ENCODE measurements at regions not wholly inside any gene's neighbourhood (a gene's known extent, or its start where the extent isn't known, plus 50 kb on each side); places are given as distances from the start of the nearest gene placed in this dataset.
"Not testable (repeated sequence)": the region's sequence is repeated elsewhere in the genome, so short reads cannot be mapped to it uniquely, and the experiment has no call there.

GRCh38 chr11:22444076-22444475, 105.9 kb downstream of the SLC17A6 start:
- no peak for DNase-seq (ENCODE audit: low spot score)
- FAIRE-seq = no peak

GRCh38 chr11:22441831-22442230, 103.7 kb downstream of the SLC17A6 start:
- DNase-seq (ENCODE audit: low spot score) (no peak), FAIRE-seq (no peak)

GRCh38 chr11:22435582-22435981, 97.4 kb downstream of the SLC17A6 start:
- not testable (repeated sequence) for FAIRE-seq; DNase-seq (ENCODE audit: low spot score)

- no peak for FAIRE-seq
- no peak for DNase-seq (ENCODE audit: low spot score)
These were observed 95.3 kb downstream of the SLC17A6 start for GRCh38 chr11:22433517-22433916.

- FAIRE-seq (no peak), DNase-seq (ENCODE audit: low spot score) (no peak)
These were observed 94.9 kb downstream of the SLC17A6 start for GRCh38 chr11:22433094-22433455.

- no peak for DNase-seq (ENCODE audit: low spot score)
- no peak for FAIRE-seq
These were observed 94.3 kb downstream of the SLC17A6 start for GRCh38 chr11:22432291-22433093.

GRCh38 chr11:22431106-22431505, 92.9 kb downstream of the SLC17A6 start:
- no peak for FAIRE-seq
- no peak for DNase-seq (ENCODE audit: low spot score)

GRCh38 chr11:22430639-22431038, 92.5 kb downstream of the SLC17A6 start:
- no peak for DNase-seq (ENCODE audit: low spot score)

GRCh38 chr11:22430141-22430541, 92.0 kb downstream of the SLC17A6 start:
- FAIRE-seq = no peak
- DNase-seq (ENCODE audit: low spot score) = no peak

More at GRCh38 chr11:22430639-22431038, 92.5 kb downstream of the SLC17A6 start:
- no peak for FAIRE-seq
